HUES6 (cell line): ENCODE measurements at regions not wholly inside any gene's neighbourhood (a gene's known extent, or its start where the extent isn't known, plus 50 kb on each side); places are given as distances from the start of the nearest gene placed in this dataset.
A peak's percentile ranks its signal among the peaks of the same experiment; 100 is the strongest.

Experiments
- H3K27ac ChIP-seq: 2 replicates; pipeline ENCODE4 v1.7.0; 2013; ENCODE audit warnings: low read depth, mild to moderate bottlenecking, low read length, inconsistent platforms
- H3K27me3 ChIP-seq: 2 replicates; pipeline ENCODE4 v1.6.1; 2013; ENCODE audit warnings: low read length; ENCODE audit not compliant: control insufficient read depth, insufficient read depth
- H3K36me3 ChIP-seq: 2 replicates; pipeline ENCODE4 v1.6.1; 2013; ENCODE audit warnings: low read length; ENCODE audit not compliant: control insufficient read depth, insufficient read depth
- H3K4me1 ChIP-seq: 2 replicates; pipeline ENCODE4 v1.6.1; 2013; ENCODE audit warnings: low read length; ENCODE audit not compliant: control insufficient read depth, insufficient read depth
- H3K4me3 ChIP-seq: 2 replicates; pipeline ENCODE4 v1.5.1; 2013; ENCODE audit warnings: low read depth, low read length
- H3K9ac ChIP-seq: one replicate; pipeline ENCODE4 v1.6.1; 2013; ENCODE audit warnings: mild to moderate bottlenecking, low read length
- H3K9me3 ChIP-seq: 2 replicates; pipeline ENCODE4 v1.6.1; 2013; ENCODE audit warnings: low read depth, low read length; ENCODE audit not compliant: control insufficient read depth, insufficient read depth

DNA sequence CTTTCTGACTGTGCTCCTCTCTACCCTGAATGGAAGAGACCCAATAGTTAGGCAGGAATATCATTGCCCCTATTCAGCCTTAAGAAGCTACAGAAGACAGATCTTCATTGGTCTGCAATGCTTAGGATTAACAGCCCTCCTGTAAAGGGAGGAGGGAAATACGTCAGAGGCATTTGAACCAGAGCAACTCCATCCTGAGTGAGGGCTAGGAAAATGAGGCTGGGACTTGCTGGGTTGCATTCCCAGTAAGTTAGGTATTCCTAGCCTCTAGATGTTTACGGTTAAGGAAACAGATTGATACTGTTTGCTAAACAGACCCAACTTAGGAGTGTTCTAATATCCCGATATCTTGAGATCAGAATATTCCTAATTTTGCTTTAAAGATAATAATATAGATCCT is 63.5 kb downstream of the PCDH18 start:
- Histone ChIP-seq H3K36me3 (no peaks in the 10 kb centered on the region), H3K4me3 (no peak overlapping the region), H3K9ac (no peak overlapping the region), H3K27me3 (no peaks in the 10 kb centered on the region), H3K27ac (no peak overlapping the region), H3K9me3 (peaks cover 43% of the 10 kb centered on the region), H3K4me1 (no peaks in the 10 kb centered on the region)

DNA sequence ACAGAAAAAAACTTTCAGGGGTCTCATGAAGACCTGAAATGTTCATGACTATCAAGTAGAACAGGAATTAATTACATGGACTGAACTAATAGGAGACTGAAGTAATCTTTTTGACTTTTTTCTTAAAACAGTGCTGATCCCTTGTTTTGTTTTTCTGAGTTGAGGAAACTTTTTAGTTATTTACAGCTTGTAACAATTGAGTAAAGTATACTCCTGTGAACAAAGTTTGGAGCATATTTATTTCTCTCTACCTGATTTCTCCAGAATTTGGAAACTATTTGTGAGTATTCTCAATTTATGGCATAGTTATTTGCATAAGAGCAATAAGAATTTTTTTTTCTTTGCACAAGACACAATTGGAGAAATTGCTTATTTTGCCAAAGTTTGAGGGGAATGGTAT is 64.8 kb downstream of the PCDH18 start:
- Histone ChIP-seq H3K36me3 (no peaks in the 10 kb centered on the region), H3K27me3 (no peaks in the 10 kb centered on the region), H3K9ac (no peak overlapping the region), H3K27ac (no peak overlapping the region), H3K4me3 (no peak overlapping the region), H3K9me3 (peaks cover 50% of the 10 kb centered on the region), H3K4me1 (no peaks in the 10 kb centered on the region)

DNA sequence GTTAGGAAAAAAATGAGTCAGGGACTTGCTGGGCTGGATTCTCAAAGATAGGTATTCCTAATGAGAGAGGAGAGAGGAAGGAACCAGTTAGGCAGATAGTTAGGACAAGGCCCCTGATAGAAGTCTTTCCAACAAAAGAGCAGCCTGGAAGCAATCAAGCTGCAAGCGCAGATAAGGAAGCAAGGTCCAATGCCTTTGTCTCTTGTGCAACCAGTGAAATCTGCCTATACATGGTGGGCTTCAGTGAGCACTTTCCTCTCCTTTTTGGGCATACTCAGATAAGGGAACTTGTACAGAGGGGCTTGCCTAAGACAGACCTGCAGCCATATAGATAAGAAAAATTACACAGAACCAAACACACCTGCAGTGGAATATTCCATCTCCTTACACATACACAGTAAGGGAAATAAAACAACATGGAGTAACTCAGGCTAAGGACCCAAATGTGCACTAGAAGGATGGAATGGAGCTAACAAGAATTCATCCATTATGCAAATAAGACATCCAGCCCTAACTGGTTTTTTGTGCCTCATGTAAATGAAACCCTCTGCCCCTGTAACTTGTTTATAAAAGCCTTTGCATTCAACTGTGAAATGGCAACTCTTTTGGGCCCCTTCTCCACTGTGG is 68.8 kb downstream of the PCDH18 start:
- Histone ChIP-seq H3K36me3 (no peaks in the 10 kb centered on the region), H3K27ac (no peak overlapping the region), H3K9ac (no peak overlapping the region), H3K9me3 (peaks cover 45% of the 10 kb centered on the region), H3K4me1 (peaks cover 9% of the 10 kb centered on the region; the same call in 1 of the 2 replicates), H3K27me3 (no peaks in the 10 kb centered on the region), H3K4me3 (no peak overlapping the region)

DNA sequence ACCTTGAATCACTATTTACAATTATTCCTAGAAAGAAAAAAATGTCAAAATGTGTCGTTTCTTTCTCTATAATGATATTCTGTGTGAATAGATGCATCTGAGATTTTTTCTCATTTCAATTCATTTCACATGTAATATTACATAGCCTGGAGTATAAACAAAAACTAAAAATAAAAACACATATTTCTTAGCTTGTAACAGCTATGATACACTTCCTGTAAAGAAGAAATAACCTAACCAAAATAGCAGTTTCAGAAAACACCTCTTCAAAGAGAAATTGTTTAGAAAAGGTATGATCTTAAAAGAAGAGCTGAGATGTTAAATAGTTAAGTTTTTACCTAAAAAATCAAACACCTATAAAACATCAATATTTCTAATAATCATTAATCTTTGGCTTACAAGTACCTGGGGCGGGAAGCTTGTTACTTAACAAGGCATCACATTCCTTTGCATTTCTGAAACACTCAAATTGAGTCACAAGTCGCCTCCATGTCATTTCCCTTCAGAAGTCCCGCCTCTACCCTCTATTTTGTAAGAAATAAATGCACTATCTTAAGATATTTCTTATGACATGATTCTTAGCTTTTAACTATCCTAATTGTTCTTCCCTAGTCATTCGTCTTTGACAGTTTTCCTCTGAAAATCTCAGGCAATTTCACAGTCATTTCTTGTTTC is 76.5 kb downstream of the PCDH18 start:
- no peak overlapping the region for H3K27ac ChIP-seq
- H3K9me3 ChIP-seq: no peaks in the 10 kb centered on the region
- H3K4me1 ChIP-seq: peaks cover 14% of the 10 kb centered on the region
- no peak overlapping the region for H3K9ac ChIP-seq
- H3K4me3 ChIP-seq: no peak overlapping the region
- no peaks in the 10 kb centered on the region for H3K36me3 ChIP-seq
- H3K27me3 ChIP-seq: no peaks in the 10 kb centered on the region

DNA sequence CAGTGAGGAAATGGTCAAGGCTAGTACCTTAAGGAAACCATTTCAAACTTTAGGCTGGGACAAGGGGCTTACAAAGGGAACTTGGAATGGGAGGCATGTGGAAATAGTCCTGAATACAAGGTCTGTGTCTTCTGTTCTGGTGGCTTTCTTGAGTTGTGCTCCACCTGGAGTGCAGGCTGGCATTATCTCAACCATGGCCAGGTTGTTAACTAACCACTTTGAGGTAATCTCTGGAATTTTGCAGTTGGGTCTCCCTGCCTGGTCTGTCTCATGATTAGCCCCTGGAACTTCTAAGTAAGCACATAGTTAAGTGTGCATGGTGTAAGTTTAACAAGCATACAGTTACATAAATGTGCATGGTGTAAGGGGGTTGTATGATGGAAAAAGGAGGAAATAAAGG is 77.5 kb downstream of the PCDH18 start:
- H3K4me1 ChIP-seq: peaks cover 22% of the 10 kb centered on the region
- H3K27ac ChIP-seq: no peak overlapping the region
- H3K36me3 ChIP-seq: no peaks in the 10 kb centered on the region
- H3K9ac ChIP-seq: no peak overlapping the region
- no peaks in the 10 kb centered on the region for H3K9me3 ChIP-seq
- H3K4me3 ChIP-seq: no peak overlapping the region
- no peaks in the 10 kb centered on the region for H3K27me3 ChIP-seq

DNA sequence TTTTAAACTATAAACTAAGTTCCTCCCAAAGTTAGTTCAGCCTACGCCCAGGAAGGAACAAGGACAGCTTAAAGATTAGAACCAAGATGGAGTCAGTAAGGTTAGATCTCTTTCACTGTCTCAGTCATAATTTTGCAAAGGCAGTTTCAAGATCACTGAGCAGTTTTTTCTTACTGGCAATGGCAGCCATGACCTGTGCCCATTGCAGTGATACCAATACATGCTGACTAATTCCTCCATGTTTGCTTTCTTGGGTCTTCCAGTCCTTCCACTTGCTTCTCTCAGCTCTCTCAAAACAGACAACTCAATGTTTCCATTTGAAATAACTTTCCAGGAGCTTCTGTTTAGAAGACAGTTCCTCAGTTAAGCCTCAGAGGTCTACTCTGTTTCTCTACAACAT is 79.5 kb downstream of the PCDH18 start:
- Histone ChIP-seq H3K4me1 (peaks cover 22% of the 10 kb centered on the region), H3K9me3 (no peaks in the 10 kb centered on the region), H3K27me3 (no peaks in the 10 kb centered on the region), H3K4me3 (no peak overlapping the region), H3K36me3 (no peaks in the 10 kb centered on the region), H3K9ac (no peak overlapping the region), H3K27ac (peak overlapping the region; percentile 90; the same call in 1 of the 2 replicates)

DNA sequence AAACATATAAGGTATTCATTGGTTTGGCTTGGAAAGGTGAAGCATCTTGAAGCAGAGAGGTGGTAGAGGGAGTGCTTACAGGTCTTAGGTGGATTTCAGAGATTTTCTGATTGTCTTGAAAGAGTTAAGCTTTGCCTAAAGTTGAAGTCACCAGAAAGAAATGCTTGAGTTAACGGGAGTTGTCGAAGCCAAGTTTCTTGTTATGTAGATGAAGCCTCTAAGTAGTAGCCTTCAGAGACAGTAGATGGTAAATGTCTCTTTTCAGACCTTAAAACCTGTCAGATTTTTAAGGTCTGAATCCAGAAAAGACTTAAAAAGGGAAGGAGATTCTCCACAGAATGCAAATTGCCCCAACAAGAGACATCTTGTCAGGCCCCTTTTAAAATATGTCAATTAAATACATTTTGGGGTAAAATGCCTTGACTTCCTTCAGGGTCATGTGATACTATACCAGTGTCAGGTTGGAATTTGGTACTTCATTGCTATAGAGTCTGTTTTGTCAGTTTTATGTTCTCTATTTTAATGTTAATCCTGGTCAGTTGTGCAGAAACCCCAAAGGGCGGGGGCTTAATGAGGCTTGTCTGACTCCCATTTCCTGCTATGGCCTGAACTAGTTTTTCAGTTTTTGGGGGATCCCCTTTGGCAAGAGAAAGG is 81.0 kb downstream of the PCDH18 start:
- H3K27ac ChIP-seq: peak overlapping the region; percentile 90
- peaks cover 22% of the 10 kb centered on the region for H3K4me1 ChIP-seq
- H3K9ac ChIP-seq: peak overlapping the region; percentile 19

DNA sequence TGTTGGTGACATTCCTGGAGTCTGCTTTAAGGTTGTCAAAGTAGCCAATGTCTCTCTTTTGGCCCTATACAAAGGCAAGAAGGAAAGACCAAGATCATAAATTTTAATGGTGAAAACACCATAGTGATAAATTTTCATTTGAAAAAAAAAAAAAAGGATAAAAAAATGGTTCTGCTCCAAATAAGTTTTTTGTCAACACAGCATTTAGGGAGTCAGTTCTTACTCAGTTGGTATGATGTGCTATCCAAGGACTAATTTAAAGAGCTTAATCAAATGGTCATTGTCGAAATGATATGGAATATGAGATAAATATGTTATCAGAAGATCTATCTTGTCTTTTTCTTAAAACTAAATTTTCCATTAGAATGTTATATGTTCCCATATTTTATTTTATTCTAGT is 83.9 kb downstream of the PCDH18 start:
- peaks cover 25% of the 10 kb centered on the region for H3K4me1 ChIP-seq
- H3K9ac ChIP-seq: no peak overlapping the region
- H3K9me3 ChIP-seq: no peaks in the 10 kb centered on the region
- no peak overlapping the region for H3K27ac ChIP-seq
- no peaks in the 10 kb centered on the region for H3K27me3 ChIP-seq
- no peak overlapping the region for H3K4me3 ChIP-seq
- no peaks in the 10 kb centered on the region for H3K36me3 ChIP-seq

More for the DNA sequence above, 81.0 kb downstream of the PCDH18 start:
- Histone ChIP-seq H3K4me3 (no peak overlapping the region), H3K36me3 (no peaks in the 10 kb centered on the region), H3K27me3 (no peaks in the 10 kb centered on the region), H3K9me3 (no peaks in the 10 kb centered on the region)

DNA sequence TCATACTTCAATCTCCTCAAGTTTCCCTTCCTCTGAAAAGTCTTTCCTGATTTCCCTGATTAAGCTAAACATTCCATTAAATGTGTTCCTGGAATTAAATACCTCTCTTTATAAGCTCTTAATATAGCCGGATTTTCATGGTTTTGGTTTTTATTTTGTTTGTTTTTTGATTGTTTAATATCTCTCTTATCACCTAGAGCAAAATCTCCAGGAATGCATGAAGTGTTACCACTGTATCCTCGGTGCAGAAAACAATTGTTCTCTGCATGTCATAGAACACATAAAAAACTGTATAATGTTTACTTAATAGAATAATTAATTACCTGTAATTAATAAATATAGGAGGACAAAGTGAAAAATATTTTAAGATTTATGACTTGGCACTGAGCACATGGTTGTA is 86.2 kb downstream of the PCDH18 start:
- H3K4me3 ChIP-seq: no peak overlapping the region
- H3K4me1 ChIP-seq: peaks cover 15% of the 10 kb centered on the region
- H3K9me3 ChIP-seq: no peaks in the 10 kb centered on the region
- H3K36me3 ChIP-seq: no peaks in the 10 kb centered on the region
- H3K27me3 ChIP-seq: no peaks in the 10 kb centered on the region
- H3K27ac ChIP-seq: no peak overlapping the region
- H3K9ac ChIP-seq: no peak overlapping the region

DNA sequence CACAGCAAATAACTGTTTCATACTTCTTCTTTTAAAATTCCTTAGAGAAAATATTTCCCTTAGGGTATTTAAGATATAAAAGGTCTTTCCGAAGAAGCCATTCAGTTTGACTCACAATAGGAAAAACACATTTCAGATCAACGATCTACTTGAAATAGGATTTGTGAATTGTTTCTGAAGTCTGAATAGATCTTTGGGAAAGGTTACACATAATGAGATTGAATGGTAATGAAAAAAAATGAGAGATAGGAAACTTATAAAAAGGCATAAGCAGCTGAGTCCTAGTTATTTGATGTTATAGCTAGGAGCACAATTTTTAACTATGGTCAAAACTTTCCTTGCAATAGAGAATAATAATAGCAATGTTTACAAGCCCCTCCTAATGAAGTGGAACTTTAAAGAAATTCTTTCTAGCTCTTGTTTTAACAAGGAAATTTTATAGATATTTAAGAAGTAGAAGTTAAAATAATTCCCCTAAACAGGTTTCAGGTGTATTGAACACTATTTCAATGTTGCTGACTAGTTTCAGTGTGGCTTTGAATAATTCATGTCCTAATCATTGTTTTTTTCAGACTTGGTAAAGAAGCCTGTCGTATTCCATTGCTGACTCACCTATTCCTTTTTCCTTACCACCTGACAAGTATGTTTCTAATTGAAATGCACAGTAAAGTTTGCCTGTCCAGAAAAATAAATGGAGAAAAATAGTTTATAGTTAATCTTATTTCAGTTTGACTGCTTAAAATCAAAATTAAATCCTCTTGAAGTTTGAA is 89.1 kb downstream of the PCDH18 start:
- H3K36me3 ChIP-seq: no peaks in the 10 kb centered on the region
- H3K4me3 ChIP-seq: no peak overlapping the region
- H3K4me1 ChIP-seq: peaks cover 4% of the 10 kb centered on the region; the same call in 1 of the 2 replicates
- H3K9ac ChIP-seq: no peak overlapping the region
- 0 out of 2 replicates have a peak overlapping the region, but pooled peaks have one; percentile 3 for H3K27ac ChIP-seq
- no peaks in the 10 kb centered on the region for H3K27me3 ChIP-seq
- H3K9me3 ChIP-seq: no peaks in the 10 kb centered on the region
